H1 (cell line): ENCODE measurements at regions not wholly inside any gene's neighbourhood (a gene's known extent, or its start where the extent isn't known, plus 50 kb on each side); places are given as distances from the start of the nearest gene placed in this dataset.

Experiments
- CTCF ChIA-PET: fragments of 300-600 bp; sonication (Branson Sonifier 250); formaldehyde crosslinking; loops from one replicate; lab custom pipeline; 2021; ENCODE audit not compliant: partially characterized antibody; lab: Charles Lee
- POLR2A ChIA-PET: fragments of 300-600 bp; sonication (Branson Sonifier 250); formaldehyde crosslinking; loops from one replicate; lab custom pipeline; 2021; ENCODE audit warnings: inconsistent platforms; ENCODE audit not compliant: partially characterized antibody; lab: Charles Lee
- DNase-seq, 2 experiments: peaks; one replicate each; pipeline versions ENCODE4 v3.0.0 to v3.0.0-alpha.2; 2010 to 2022; ENCODE audit warnings: low spot score in 2 of 2, low read depth in 1 of 2, mixed read lengths in 1 of 2
- FAIRE-seq: peaks from 2 replicates; lab custom pipeline; 2011; peaks lifted over from hg19 to GRCh38; lab: Jason Lieb, UNC
- H2AFZ ChIP-seq: 2 replicates; pipeline ENCODE4 v1.8.1; 2012; ENCODE audit warnings: low read length, inconsistent platforms
- H2AK5ac ChIP-seq: 2 replicates; pipeline ENCODE4 v1.6.1; 2013; ENCODE audit warnings: low read depth, low read length
- H2BK120ac ChIP-seq: replicated peaks from 2 replicates; pipeline ENCODE3; 2013; ENCODE audit warnings: low read depth, low read length, inconsistent platforms
- H2BK12ac ChIP-seq: 2 replicates; pipeline ENCODE4 v1.6.1; 2013; ENCODE audit warnings: low read depth, low read length
- H2BK15ac ChIP-seq: 2 replicates; pipeline ENCODE4 v1.6.1; 2013; ENCODE audit warnings: low read length
- H2BK20ac ChIP-seq: 2 replicates; pipeline ENCODE4 v1.6.1; 2013; ENCODE audit warnings: low read length
- H2BK5ac ChIP-seq: 2 replicates; pipeline ENCODE4 v1.6.1; 2013; ENCODE audit warnings: low read depth, low read length
- H3K14ac ChIP-seq: 2 replicates; pipeline ENCODE4 v1.6.1; 2013; ENCODE audit warnings: inconsistent platforms; ENCODE audit not compliant: insufficient read length
- H3K18ac ChIP-seq: 2 replicates; pipeline ENCODE4 v1.6.1; 2013; ENCODE audit warnings: low read length; ENCODE audit errors: extremely low read depth
- H3K23ac ChIP-seq: 2 replicates; pipeline ENCODE4 v1.6.1; 2013; ENCODE audit warnings: inconsistent platforms; ENCODE audit not compliant: insufficient read length
- H3K23me2 ChIP-seq: 2 replicates; pipeline ENCODE4 v1.6.1; 2013; ENCODE audit warnings: low read depth, low read length
- H3K27ac ChIP-seq: 2 replicates; pipeline ENCODE4 v1.6.1; 2011; ENCODE audit warnings: low read depth, low read length, inconsistent platforms
- H3K27me3 ChIP-seq, 4 experiments: replicated peaks in 1 of 4; 1 replicate in 1 of 4; 2 replicates in 3 of 4; pipeline versions ENCODE4 v1.6.1 to v1.8.1; 2011 to 2013; ENCODE audit warnings: low read length in 3 of 4, mild to moderate bottlenecking in 3 of 4, inconsistent platforms in 2 of 4, mixed read lengths in 2 of 4, moderate library complexity in 1 of 4; ENCODE audit not compliant: control insufficient read depth in 3 of 4, insufficient read depth in 3 of 4; ENCODE audit errors: extremely low read depth in 1 of 4
- H3K36me3 ChIP-seq, 4 experiments: 2 replicates each; pipeline versions ENCODE4 v1.6.1 to v1.8.1; 2011 to 2013; ENCODE audit warnings: mild to moderate bottlenecking in 4 of 4, low read length in 3 of 4, moderate library complexity in 2 of 4, control low read depth in 1 of 4, inconsistent platforms in 1 of 4; ENCODE audit not compliant: insufficient read depth in 4 of 4, control insufficient read depth in 2 of 4
- H3K4ac ChIP-seq: replicated peaks from 2 replicates; pipeline ENCODE3; 2013; ENCODE audit warnings: low read length, low read depth, mixed read lengths, inconsistent platforms; ENCODE audit not compliant: insufficient read length
- H3K4me1 ChIP-seq, 4 experiments: replicated peaks in 1 of 4; 1 replicate in 1 of 4; 2 replicates in 3 of 4; pipeline versions ENCODE4 v1.6.1 to v1.8.1; 2011 to 2013; ENCODE audit warnings: low read length in 3 of 4, inconsistent platforms in 2 of 4, mixed read lengths in 1 of 4; ENCODE audit not compliant: insufficient read depth in 4 of 4, control insufficient read depth in 3 of 4
- H3K4me2 ChIP-seq, 2 experiments: 2 replicates each; pipeline versions ENCODE4 v1.6.1 to v1.8.1; 2011 to 2013; ENCODE audit warnings: low read depth in 2 of 2, low read length in 2 of 2, control low read depth in 1 of 2, inconsistent platforms in 1 of 2, mild to moderate bottlenecking in 1 of 2; ENCODE audit not compliant: insufficient read depth in 1 of 2
- H3K4me3 ChIP-seq, 4 experiments: fragments of 200-600, 300-600 bp in 1 of 4; sonication (generic), shearing (Covaris generic), sonication (Bioruptor Twin) in 1 of 4; 2 replicates each; pipeline versions ENCODE4 v1.5.1 to v1.8.1; 2011 to 2016; ENCODE audit warnings: low read length in 4 of 4, low read depth in 3 of 4, control low read depth in 2 of 4, inconsistent platforms in 2 of 4, mild to moderate bottlenecking in 2 of 4, mixed read lengths in 1 of 4, moderate library complexity in 1 of 4; ENCODE audit not compliant: insufficient read depth in 2 of 4; ENCODE audit errors: extremely low read depth in 1 of 4
- H3K56ac ChIP-seq: replicated peaks from 2 replicates; pipeline ENCODE3; 2013; ENCODE audit warnings: low read depth, mild to moderate bottlenecking, mixed read lengths, low read length, inconsistent platforms; ENCODE audit not compliant: insufficient read length
- H3K79me1 ChIP-seq: 2 replicates; pipeline ENCODE4 v1.6.1; 2013; ENCODE audit warnings: low read depth, low read length, control low read depth
- H3K79me2 ChIP-seq, 2 experiments: 2 replicates each; pipeline versions ENCODE4 v1.6.1 to v1.8.1; 2012 to 2013; ENCODE audit warnings: low read length in 2 of 2, mild to moderate bottlenecking in 2 of 2, inconsistent platforms in 1 of 2; ENCODE audit not compliant: insufficient read depth in 2 of 2, control insufficient read depth in 1 of 2
- H3K9ac ChIP-seq, 4 experiments: replicated peaks in 1 of 4; 1 replicate in 1 of 4; 2 replicates in 3 of 4; pipeline versions ENCODE4 v1.6.1 to v1.8.1; 2011 to 2013; ENCODE audit warnings: low read depth in 3 of 4, low read length in 3 of 4, control low read depth in 2 of 4, mild to moderate bottlenecking in 2 of 4, moderate library complexity in 2 of 4, inconsistent platforms in 1 of 4; ENCODE audit errors: extremely low read depth in 1 of 4
- H3K9me3 ChIP-seq, 2 experiments: 2 replicates each; pipeline versions ENCODE4 v1.6.1 to v1.8.1; 2012 to 2013; ENCODE audit warnings: mild to moderate bottlenecking in 2 of 2, moderate library complexity in 2 of 2, control low read depth in 1 of 2, inconsistent platforms in 1 of 2, low read depth in 1 of 2, low read length in 1 of 2, mixed read lengths in 1 of 2; ENCODE audit not compliant: insufficient read depth in 2 of 2
- H4K20me1 ChIP-seq, 2 experiments: replicated peaks in 1 of 2; 2 replicates each; pipeline versions ENCODE3 to v1.8.1; 2011 to 2013; ENCODE audit warnings: inconsistent platforms in 2 of 2, low read length in 2 of 2, mild to moderate bottlenecking in 1 of 2; ENCODE audit not compliant: insufficient read depth in 2 of 2, control insufficient read depth in 1 of 2
- H4K5ac ChIP-seq: 2 replicates; pipeline ENCODE4 v1.6.1; 2013; ENCODE audit warnings: low read length, low read depth, mixed read lengths, inconsistent platforms; ENCODE audit not compliant: insufficient read length
- H4K8ac ChIP-seq: 2 replicates; pipeline ENCODE4 v1.8.0; 2013; ENCODE audit warnings: mild to moderate bottlenecking, moderate library complexity, low read length, inconsistent platforms; ENCODE audit not compliant: insufficient read depth; ENCODE audit errors: extremely low read depth
- H4K91ac ChIP-seq: replicated peaks from 2 replicates; pipeline ENCODE3; 2013; ENCODE audit warnings: low read length, mixed read lengths, inconsistent platforms; ENCODE audit not compliant: insufficient read length
- BRCA1 ChIP-seq: IDR thresholded peaks from 2 replicates; pipeline ENCODE4 v1.6.1; 2012; ENCODE audit warnings: low read depth, low read length, improper control_type of control experiment
- CEBPB ChIP-seq: IDR thresholded peaks from 2 replicates; pipeline ENCODE4 v1.6.1; 2012; ENCODE audit warnings: low read depth, low read length
- GABPA ChIP-seq: IDR thresholded peaks from 2 replicates; pipeline ENCODE4 v1.6.1; 2011; ENCODE audit warnings: mild to moderate bottlenecking, low read length, moderate library complexity, borderline replicate concordance; ENCODE audit not compliant: insufficient read depth
- GTF2F1 ChIP-seq: IDR thresholded peaks from 2 replicates; pipeline ENCODE4 v1.6.1; 2012; ENCODE audit warnings: low read depth, low read length, improper control_type of control experiment, borderline replicate concordance
- JUND ChIP-seq: IDR thresholded peaks from 2 replicates; pipeline ENCODE4 v1.6.1; 2011; ENCODE audit warnings: mild to moderate bottlenecking, improper control_type of control experiment, low read length
- NANOG ChIP-seq: IDR thresholded peaks from 2 replicates; pipeline ENCODE4 v1.6.1; 2011; ENCODE audit warnings: low read length, low read depth, mild to moderate bottlenecking, inconsistent platforms; ENCODE audit not compliant: insufficient read depth, poor library complexity, severe bottlenecking
- POLR2AphosphoS5 ChIP-seq: IDR thresholded peaks from 2 replicates; pipeline ENCODE4 v1.6.1; 2011; ENCODE audit warnings: low read depth, low read length
- RBBP5 ChIP-seq: IDR thresholded peaks from 2 replicates; pipeline ENCODE4 v1.7.1; 2012; ENCODE audit warnings: low read depth, mild to moderate bottlenecking, inconsistent platforms, low read length, moderate library complexity, borderline replicate concordance
- RFX5 ChIP-seq: IDR thresholded peaks from 2 replicates; pipeline ENCODE4 v1.6.1; 2011; ENCODE audit warnings: low read depth, low read length, improper control_type of control experiment, borderline replicate concordance
- SAP30 ChIP-seq: fragments of 300-600 bp; sonication (generic); IDR thresholded peaks from 2 replicates; pipeline ENCODE4 v1.7.1; 2012; ENCODE audit warnings: low read length, moderate library complexity, mild to moderate bottlenecking, inconsistent platforms; ENCODE audit not compliant: insufficient read depth, insufficient replicate concordance
- SIN3A ChIP-seq, 2 experiments: IDR thresholded peaks in 1 of 2; conservative IDR thresholded peaks in 1 of 2; 2 replicates each; pipeline ENCODE4 v1.6.1; 2011 to 2012; ENCODE audit warnings: low read length in 2 of 2, improper control_type of control experiment in 1 of 2, low read depth in 1 of 2, mild to moderate bottlenecking in 1 of 2
- SIRT6 ChIP-seq: IDR thresholded peaks from one replicate; pipeline ENCODE4 v1.7.1; 2012; ENCODE audit warnings: low read length, inconsistent platforms
- SUZ12 ChIP-seq: fragments of 200-600 bp; sonication (generic); IDR thresholded peaks from 2 replicates; pipeline ENCODE4 v1.6.1; 2012; ENCODE audit warnings: mild to moderate bottlenecking, inconsistent platforms, low read length, moderate library complexity, mixed read lengths
- TAF1 ChIP-seq: IDR thresholded peaks from 2 replicates; pipeline ENCODE4 v1.6.1; 2011; ENCODE audit warnings: mild to moderate bottlenecking, low read depth, low read length
- WGBS, 2 experiments: shearing (Covaris generic) in 1 of 2; methylation state at CpG; one replicate each; pipeline versions ENCODE4 v1.1.6 to v1.1.7; 2013 to 2015; ENCODE audit warnings: low lambda C conversion rate in 2 of 2, mixed read lengths in 2 of 2, inconsistent platforms in 1 of 2, low coverage in 1 of 2, missing lambda C conversion rate in 1 of 2; ENCODE audit not compliant: insufficient replicate concordance in 2 of 2, insufficient coverage in 1 of 2, insufficient read length in 1 of 2; ENCODE audit errors: extremely low coverage in 1 of 2, missing lambda C conversion rate in 1 of 2; 5-methylcytosine and 5-hydroxymethylcytosine counted together

DNA sequence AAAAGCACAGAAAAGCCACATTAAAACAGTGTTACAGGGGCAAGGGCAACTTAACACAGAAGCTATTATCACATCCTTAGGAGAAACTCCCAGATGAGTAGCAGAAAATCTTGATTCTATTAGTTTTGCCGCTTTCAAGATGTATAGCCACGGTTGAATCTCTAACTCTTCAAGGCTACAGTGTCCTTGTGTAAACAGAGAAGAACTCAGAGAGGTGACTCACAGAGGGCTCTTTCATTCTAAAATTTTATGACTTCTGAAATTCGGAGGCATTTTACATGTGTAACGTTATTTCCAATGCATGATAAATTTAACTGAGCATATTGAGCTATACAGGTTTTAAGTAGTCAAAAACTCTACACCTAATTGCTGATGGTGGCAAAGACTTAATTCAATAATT, 846.6 kb downstream of the GBE1 start:
- Histone ChIP-seq H4K5ac (no peak overlapping the region), H2BK120ac (no peak overlapping the region), H3K23me2 (no peaks in the 10 kb centered on the region), H4K20me1 (no peaks in the 10 kb centered on the region), H3K27ac (no peak overlapping the region), H3K4me3 (no peak overlapping the region), H3K36me3 (no peaks in the 10 kb centered on the region), H3K27me3 (no peaks in the 10 kb centered on the region), H3K4me2 (no peak overlapping the region), H3K9me3 (no peaks in the 10 kb centered on the region), H2BK12ac (no peak overlapping the region), H3K4me1 (no peaks in the 10 kb centered on the region), H3K9ac (no peak overlapping the region), H3K18ac (no peak overlapping the region), H3K79me2 (no peaks in the 10 kb centered on the region), H2AK5ac (no peak overlapping the region), H2BK5ac (no peak overlapping the region), H3K4ac (no peak overlapping the region), H2BK20ac (no peak overlapping the region), H2AFZ (no peak overlapping the region), H2BK15ac (no peak overlapping the region), H3K23ac (no peak overlapping the region), H3K79me1 (no peaks in the 10 kb centered on the region), H3K14ac (no peak overlapping the region), H4K8ac (no peak overlapping the region), H3K56ac (no peak overlapping the region), H4K91ac (no peak overlapping the region)
- FAIRE-seq (no peak), DNase-seq (no peak)
- CTCF ChIA-PET: interaction anchor here (0.6 to 1.4 kb wide), 2 partner anchors 11 to 53 kb away, joined by 3 to 6 read pairs; no protein-coding TSS in a partner anchor
- 94% methylated on average over 4 of the region's 4 CpGs; no CpG with 5 or more reads in 1 of the 2 experiments for WGBS, 2 experiments
- TF ChIP-seq NANOG (no peak), SAP30 (no peak), RFX5 (no peak), SIRT6 (no peak), GABPA (no peak), JUND (no peak), TAF1 (no peak), SIN3A (conservative IDR thresholded peaks at IDR 0.05 in 1 of 2, IDR thresholded peaks at IDR 0.05 in 1 of 2; ENCODE audit: low read depth in 1 of 2, low read length in 2 of 2) (no peak), POLR2AphosphoS5 (no peak), RBBP5 (no peak), GTF2F1 (no peak), SUZ12 (no peak), CEBPB (no peak), BRCA1 (no peak)
- POLR2A ChIA-PET: no interaction called here
